ENCODE measurements at regions not wholly inside any gene's neighbourhood (a gene's known extent, or its start where the extent isn't known, plus 50 kb on each side); places are given as distances from the start of the nearest gene placed in this dataset.

GRCh38 chr13:32857077-32857476 lies 159.1 kb upstream of the KL start:
- TF ChIP-seq ZBTB49 (CRISPR knock-in tag; IDR thresholded peaks at IDR 0.05; ENCODE audit: borderline replicate concordance) (no peak), CTCF (CRISPR knock-in tag; IDR thresholded peaks at IDR 0.05) (no peak), GRHL1 (CRISPR knock-in tag; conservative IDR thresholded peaks at IDR 0.05) (no peak), RXRA (CRISPR knock-in tag; IDR thresholded peaks at IDR 0.05) (no peak), AFF4 (CRISPR knock-in tag; IDR thresholded peaks at IDR 0.05) (no peak), ETS1 (CRISPR knock-in tag; IDR thresholded peaks at IDR 0.05) (no peak), ATF2 (CRISPR knock-in tag; IDR thresholded peaks at IDR 0.05) (no peak), SIN3A (IDR thresholded peaks at IDR 0.05; ENCODE audit: borderline replicate concordance, low read depth, low read length) (no peak), TCF12 (IDR thresholded peaks at IDR 0.05) (no peak), TCF12 (CRISPR knock-in tag; IDR thresholded peaks at IDR 0.05) (no peak), KDM1A (CRISPR knock-in tag; IDR thresholded peaks at IDR 0.05) (no peak), MAFG (CRISPR knock-in tag; IDR thresholded peaks at IDR 0.05) (no peak), CBX1 (IDR thresholded peaks at IDR 0.05; ENCODE audit: low read depth) (no peak), POLR2AphosphoS5 (IDR thresholded peaks at IDR 0.05; ENCODE audit: low read depth, low read length) (no peak), POLR2A (IDR thresholded peaks at IDR 0.05; ENCODE audit: insufficient read depth in 1 of 2, low read depth in 2 of 2, low read length in 2 of 2) (no peak)

Data from HepG2 (cell line).